ENCODE measurements at regions not wholly inside any gene's neighbourhood (a gene's known extent, or its start where the extent isn't known, plus 50 kb on each side); places are given as distances from the start of the nearest gene placed in this dataset.

- TF ChIP-seq CTCF (IDR thresholded peaks at IDR 0.05) = no peak
- TF ChIP-seq POLR2AphosphoS5 (IDR thresholded peaks at IDR 0.05) = no peak
These were observed 99.0 kb upstream of the KCNG1 start for GRCh38 chr20:51121901-51122412.

Measured in stomach (tissue), 4 donors.